Activated T-helper 1 cell treated with anti-CD3 and anti-CD28 coated beads, Interleukin-12 subunit alpha, Interleukin-12 subunit beta, Interleukin-2, Interleukin-4 antibody, amounts not matched to agents 30 ng/mL and 10 ng/mL and 1 ng/mL, durations not matched to agents 14 hours and 24 hours and 36 hours (primary cell): ENCODE measurements at regions not wholly inside any gene's neighbourhood (a gene's known extent, or its start where the extent isn't known, plus 50 kb on each side); places are given as distances from the start of the nearest gene placed in this dataset.
"Not testable (repeated sequence)": the region's sequence is repeated elsewhere in the genome, so short reads cannot be mapped to it uniquely, and the experiment has no call there.

ENCODE experiments used
- DNase-seq: peaks from one replicate; pipeline ENCODE4 v3.0.0; 2021; ENCODE audit warnings: low spot score
- H3K27ac Mint-ChIP-seq: one replicate; pipeline ENCODE4 v1.8.0; 2021; ENCODE audit warnings: mild to moderate bottlenecking, mixed read lengths
- H3K27me3 Mint-ChIP-seq: one replicate; pipeline ENCODE4 v1.8.0; 2022; ENCODE audit warnings: mild to moderate bottlenecking, moderate library complexity, mixed read lengths; ENCODE audit not compliant: insufficient read depth
- H3K36me3 Mint-ChIP-seq: one replicate; pipeline ENCODE4 v1.8.0; 2021; ENCODE audit warnings: low read depth, mixed read lengths
- H3K4me1 Mint-ChIP-seq: one replicate; pipeline ENCODE4 v1.8.0; 2021; ENCODE audit warnings: low read depth, mixed read lengths
- H3K4me3 Mint-ChIP-seq: one replicate; pipeline ENCODE4 v1.8.0; 2021; ENCODE audit warnings: mild to moderate bottlenecking, moderate library complexity, mixed read lengths
- H3K9me3 Mint-ChIP-seq: one replicate; pipeline ENCODE4 v1.8.0; 2021; ENCODE audit warnings: mixed read lengths
- intact Hi-C: fragments of 100-400 bp; cut with micrococcal nuclease; formaldehyde crosslinking; loops from one replicate; pipeline ENCODE4 v1.15.1; 2024

GRCh38 chr1:60813071-60813470 lies 269.3 kb upstream of the NFIA start:
- intact Hi-C loops = no loop called here
- Mint-ChIP-seq H3K4me1 (no peaks in the 10 kb centered on the region), H3K9me3 (peaks cover 2% of the 10 kb centered on the region), H3K36me3 (no peaks in the 10 kb centered on the region), H3K27me3 (peaks cover 6% of the 10 kb centered on the region), H3K27ac (no peak overlapping the region), H3K4me3 (no peak overlapping the region)
- no peak for DNase-seq

- intact Hi-C loops = no loop called here
- Mint-ChIP-seq H3K9me3 (peaks cover 10% of the 10 kb centered on the region), H3K36me3 (no peaks in the 10 kb centered on the region), H3K4me3 (no peak overlapping the region), H3K27ac (no peak overlapping the region), H3K4me1 (no peaks in the 10 kb centered on the region), H3K27me3 (peaks cover 7% of the 10 kb centered on the region)
- no peak for DNase-seq
These were observed 273.0 kb upstream of the NFIA start for GRCh38 chr1:60809204-60809980.

- intact Hi-C loops = no loop called here
- no peaks in the 10 kb centered on the region for H3K4me1 Mint-ChIP-seq
- DNase-seq = no peak
- peaks cover 7% of the 10 kb centered on the region for H3K27me3 Mint-ChIP-seq
- no peak overlapping the region for H3K27ac Mint-ChIP-seq
- H3K9me3 Mint-ChIP-seq = peaks cover 10% of the 10 kb centered on the region
- H3K4me3 Mint-ChIP-seq = no peak overlapping the region
- H3K36me3 Mint-ChIP-seq = no peaks in the 10 kb centered on the region
These were observed 273.7 kb upstream of the NFIA start for GRCh38 chr1:60808676-60809075.

- peaks cover 2% of the 10 kb centered on the region for H3K27me3 Mint-ChIP-seq
- intact Hi-C loops = no loop called here
- H3K4me3 Mint-ChIP-seq = no peak overlapping the region
- peaks cover 7% of the 10 kb centered on the region for H3K9me3 Mint-ChIP-seq
- no peaks in the 10 kb centered on the region for H3K36me3 Mint-ChIP-seq
- H3K4me1 Mint-ChIP-seq = no peaks in the 10 kb centered on the region
- DNase-seq = no peak
- H3K27ac Mint-ChIP-seq = no peak overlapping the region
These were observed 279.5 kb upstream of the NFIA start for GRCh38 chr1:60802884-60803283.

GRCh38 chr1:60797351-60797750 lies 285.0 kb upstream of the NFIA start:
- Mint-ChIP-seq H3K27ac (no peak overlapping the region), H3K4me1 (no peaks in the 10 kb centered on the region), H3K27me3 (no peaks in the 10 kb centered on the region), H3K9me3 (no peaks in the 10 kb centered on the region), H3K36me3 (no peaks in the 10 kb centered on the region), H3K4me3 (no peak overlapping the region)
- DNase-seq = no peak
- intact Hi-C loops = no loop called here

GRCh38 chr1:60791226-60791625 lies 291.1 kb upstream of the NFIA start:
- H3K4me1 Mint-ChIP-seq = no peaks in the 10 kb centered on the region
- H3K9me3 Mint-ChIP-seq = no peaks in the 10 kb centered on the region
- H3K27ac Mint-ChIP-seq = no peak overlapping the region
- H3K36me3 Mint-ChIP-seq = no peaks in the 10 kb centered on the region
- intact Hi-C loops = no loop called here
- no peak overlapping the region for H3K4me3 Mint-ChIP-seq
- H3K27me3 Mint-ChIP-seq = no peaks in the 10 kb centered on the region
- DNase-seq = no peak

- H3K4me3 Mint-ChIP-seq, H3K36me3 Mint-ChIP-seq, intact Hi-C loops, H3K4me1 Mint-ChIP-seq, H3K27ac Mint-ChIP-seq, DNase-seq, H3K9me3 Mint-ChIP-seq, H3K27me3 Mint-ChIP-seq: not testable (repeated sequence)
These were observed 309.3 kb upstream of the NFIA start for GRCh38 chr1:60773099-60773498.

GRCh38 chr1:60769082-60769481 lies 313.3 kb upstream of the NFIA start:
- Mint-ChIP-seq H3K36me3 (no peaks in the 10 kb centered on the region), H3K27ac (no peak overlapping the region), H3K4me1 (no peaks in the 10 kb centered on the region), H3K4me3 (no peak overlapping the region), H3K9me3 (no peaks in the 10 kb centered on the region), H3K27me3 (no peaks in the 10 kb centered on the region)
- intact Hi-C loops = loop anchor here (10.0 kb wide), 1 partner anchor 794 kb away; no protein-coding TSS in a partner anchor
- DNase-seq = no peak

GRCh38 chr1:60765204-60765603 lies 317.2 kb upstream of the NFIA start:
- Mint-ChIP-seq H3K36me3 (no peaks in the 10 kb centered on the region), H3K9me3 (no peaks in the 10 kb centered on the region), H3K4me1 (no peaks in the 10 kb centered on the region), H3K4me3 (no peak overlapping the region), H3K27me3 (no peaks in the 10 kb centered on the region), H3K27ac (no peak overlapping the region)
- intact Hi-C loops = loop anchor here (10.0 kb wide), 1 partner anchor 790 kb away; no protein-coding TSS in a partner anchor
- no peak for DNase-seq

- no peaks in the 10 kb centered on the region for H3K9me3 Mint-ChIP-seq
- intact Hi-C loops = loop anchor here (10.0 kb wide), 1 partner anchor 790 kb away; no protein-coding TSS in a partner anchor
- H3K4me3 Mint-ChIP-seq = no peak overlapping the region
- H3K36me3 Mint-ChIP-seq = no peaks in the 10 kb centered on the region
- no peaks in the 10 kb centered on the region for H3K27me3 Mint-ChIP-seq
- DNase-seq = no peak
- no peak overlapping the region for H3K27ac Mint-ChIP-seq
- H3K4me1 Mint-ChIP-seq = no peaks in the 10 kb centered on the region
These were observed 317.9 kb upstream of the NFIA start for GRCh38 chr1:60764489-60764888.

- Mint-ChIP-seq H3K4me3 (no peak overlapping the region), H3K27me3 (no peaks in the 10 kb centered on the region), H3K27ac (no peak overlapping the region), H3K9me3 (no peaks in the 10 kb centered on the region), H3K4me1 (no peaks in the 10 kb centered on the region), H3K36me3 (no peaks in the 10 kb centered on the region)
- DNase-seq = no peak
- intact Hi-C loops = loop anchor here (10.0 kb wide), 1 partner anchor 789 kb away; no protein-coding TSS in a partner anchor
These were observed 318.6 kb upstream of the NFIA start for GRCh38 chr1:60763741-60764140.

- DNase-seq = no peak
- no peaks in the 10 kb centered on the region for H3K27me3 Mint-ChIP-seq
- no peak overlapping the region for H3K27ac Mint-ChIP-seq
- intact Hi-C loops = loop anchor here (10.0 kb wide), 1 partner anchor 788 kb away; no protein-coding TSS in a partner anchor
- H3K9me3 Mint-ChIP-seq = no peaks in the 10 kb centered on the region
- H3K36me3 Mint-ChIP-seq = no peaks in the 10 kb centered on the region
- H3K4me3 Mint-ChIP-seq = no peak overlapping the region
- H3K4me1 Mint-ChIP-seq = no peaks in the 10 kb centered on the region
These were observed 319.4 kb upstream of the NFIA start for GRCh38 chr1:60762911-60763310.

GRCh38 chr1:60762176-60762575 lies 320.2 kb upstream of the NFIA start:
- Mint-ChIP-seq H3K27me3 (no peaks in the 10 kb centered on the region), H3K27ac (no peak overlapping the region), H3K4me3 (no peak overlapping the region), H3K4me1 (no peaks in the 10 kb centered on the region), H3K36me3 (no peaks in the 10 kb centered on the region), H3K9me3 (no peaks in the 10 kb centered on the region)
- DNase-seq = no peak
- intact Hi-C loops = loop anchor here (10.0 kb wide), 1 partner anchor 787 kb away; no protein-coding TSS in a partner anchor
